HUES64 (cell line): ENCODE measurements at regions not wholly inside any gene's neighbourhood (a gene's known extent, or its start where the extent isn't known, plus 50 kb on each side); places are given as distances from the start of the nearest gene placed in this dataset.

Experiments
- H3K27ac ChIP-seq: 2 replicates; pipeline ENCODE4 v1.7.0; 2013; ENCODE audit warnings: low read depth, low read length, inconsistent platforms
- H3K27me3 ChIP-seq: 2 replicates; pipeline ENCODE4 v1.6.1; 2013; ENCODE audit warnings: mild to moderate bottlenecking, low read length; ENCODE audit not compliant: insufficient read depth
- H3K36me3 ChIP-seq: 2 replicates; pipeline ENCODE4 v1.6.1; 2013; ENCODE audit warnings: mild to moderate bottlenecking, low read length; ENCODE audit not compliant: insufficient read depth
- H3K4me1 ChIP-seq: 2 replicates; pipeline ENCODE4 v1.6.1; 2013; ENCODE audit warnings: mild to moderate bottlenecking, low read length, moderate library complexity; ENCODE audit not compliant: insufficient read depth
- H3K4me3 ChIP-seq: 2 replicates; pipeline ENCODE4 v1.5.1; 2013; ENCODE audit warnings: mild to moderate bottlenecking, low read length, moderate library complexity
- H3K9ac ChIP-seq: 2 replicates; pipeline ENCODE4 v1.6.1; 2013; ENCODE audit warnings: mild to moderate bottlenecking, low read depth, low read length
- H3K9me3 ChIP-seq: 2 replicates; pipeline ENCODE4 v1.6.1; 2013; ENCODE audit warnings: low read depth, low read length; ENCODE audit not compliant: insufficient read depth
- WGBS: fragments of 150-250, 120-280 bp; methylation state at CpG from one replicate; pipeline ENCODE4 v1.1.7; 2013; ENCODE audit warnings: missing lambda C conversion rate; 5-methylcytosine and 5-hydroxymethylcytosine counted together

GRCh38 chr20:29687438-29687837, 1570.0 kb upstream of the DEFB115 start:
- Histone ChIP-seq H3K9me3 (peaks cover 51% of the 10 kb centered on the region), H3K27ac (no peak overlapping the region), H3K27me3 (no peaks in the 10 kb centered on the region), H3K9ac (no peak overlapping the region), H3K4me3 (no peak overlapping the region), H3K4me1 (no peaks in the 10 kb centered on the region), H3K36me3 (no peaks in the 10 kb centered on the region)
- 81% methylated on average over 14 of the region's 14 CpGs for WGBS

- 92% methylated on average over 48 of the region's 48 CpGs for WGBS
- Histone ChIP-seq H3K27me3 (no peaks in the 10 kb centered on the region), H3K36me3 (no peaks in the 10 kb centered on the region), H3K4me3 (no peak overlapping the region), H3K9me3 (peaks cover 66% of the 10 kb centered on the region), H3K9ac (no peak overlapping the region), H3K27ac (no peak overlapping the region), H3K4me1 (no peaks in the 10 kb centered on the region)
Measured at GRCh38 chr20:29689411-29690225, 1567.8 kb upstream of the DEFB115 start.

- H3K4me3 ChIP-seq: no peak overlapping the region
- no peak overlapping the region for H3K9ac ChIP-seq
- no peak overlapping the region for H3K27ac ChIP-seq
- 93% methylated on average over 19 of the region's 19 CpGs for WGBS
- no peaks in the 10 kb centered on the region for H3K27me3 ChIP-seq
- H3K36me3 ChIP-seq: no peaks in the 10 kb centered on the region
- no peaks in the 10 kb centered on the region for H3K4me1 ChIP-seq
- H3K9me3 ChIP-seq: peaks cover 69% of the 10 kb centered on the region
Measured at GRCh38 chr20:29690274-29690673, 1567.2 kb upstream of the DEFB115 start.

- Histone ChIP-seq H3K27ac (no peak overlapping the region), H3K27me3 (no peaks in the 10 kb centered on the region), H3K36me3 (no peaks in the 10 kb centered on the region), H3K4me3 (no peak overlapping the region), H3K9ac (no peak overlapping the region), H3K4me1 (no peaks in the 10 kb centered on the region), H3K9me3 (peaks cover 74% of the 10 kb centered on the region)
- 96% methylated on average over 35 of the region's 35 CpGs for WGBS
Measured at GRCh38 chr20:29740601-29740950, 1516.9 kb upstream of the DEFB115 start.

- no peaks in the 10 kb centered on the region for H3K27me3 ChIP-seq
- no peak overlapping the region for H3K4me3 ChIP-seq
- H3K9me3 ChIP-seq: peaks cover 74% of the 10 kb centered on the region
- no peak overlapping the region for H3K9ac ChIP-seq
- H3K27ac ChIP-seq: no peak overlapping the region
- WGBS: 93% methylated on average over 51 of the region's 51 CpGs
- H3K36me3 ChIP-seq: no peaks in the 10 kb centered on the region
- H3K4me1 ChIP-seq: no peaks in the 10 kb centered on the region
Measured at GRCh38 chr20:29740951-29741593, 1516.4 kb upstream of the DEFB115 start.

GRCh38 chr20:29741594-29741893, 1515.9 kb upstream of the DEFB115 start:
- H3K27me3 ChIP-seq: no peaks in the 10 kb centered on the region
- no peaks in the 10 kb centered on the region for H3K4me1 ChIP-seq
- no peaks in the 10 kb centered on the region for H3K36me3 ChIP-seq
- H3K9me3 ChIP-seq: peaks cover 70% of the 10 kb centered on the region
- WGBS: 93% methylated on average over 13 of the region's 13 CpGs
- no peak overlapping the region for H3K9ac ChIP-seq
- no peak overlapping the region for H3K27ac ChIP-seq
- H3K4me3 ChIP-seq: no peak overlapping the region

- no peak overlapping the region for H3K27ac ChIP-seq
- H3K4me1 ChIP-seq: no peaks in the 10 kb centered on the region
- H3K36me3 ChIP-seq: no peaks in the 10 kb centered on the region
- no peak overlapping the region for H3K4me3 ChIP-seq
- 92% methylated on average over 88 of the region's 88 CpGs for WGBS
- no peaks in the 10 kb centered on the region for H3K27me3 ChIP-seq
- peaks cover 71% of the 10 kb centered on the region for H3K9me3 ChIP-seq
- no peak overlapping the region for H3K9ac ChIP-seq
Measured at GRCh38 chr20:29741894-29742698, 1515.4 kb upstream of the DEFB115 start.

- H3K4me1 ChIP-seq: no peaks in the 10 kb centered on the region
- no peak overlapping the region for H3K9ac ChIP-seq
- H3K27ac ChIP-seq: no peak overlapping the region
- H3K27me3 ChIP-seq: no peaks in the 10 kb centered on the region
- no peak overlapping the region for H3K4me3 ChIP-seq
- 96% methylated on average over 41 of the region's 41 CpGs for WGBS
- no peaks in the 10 kb centered on the region for H3K36me3 ChIP-seq
- peaks cover 71% of the 10 kb centered on the region for H3K9me3 ChIP-seq
Measured at GRCh38 chr20:29742699-29743100, 1514.8 kb upstream of the DEFB115 start.

GRCh38 chr20:29743101-29743931, 1514.1 kb upstream of the DEFB115 start:
- H3K27me3 ChIP-seq: no peaks in the 10 kb centered on the region
- 93% methylated on average over 80 of the region's 80 CpGs for WGBS
- no peak overlapping the region for H3K4me3 ChIP-seq
- peaks cover 73% of the 10 kb centered on the region for H3K9me3 ChIP-seq
- no peak overlapping the region for H3K9ac ChIP-seq
- H3K27ac ChIP-seq: no peak overlapping the region
- no peaks in the 10 kb centered on the region for H3K4me1 ChIP-seq
- H3K36me3 ChIP-seq: no peaks in the 10 kb centered on the region

GRCh38 chr20:29744071-29744470, 1513.4 kb upstream of the DEFB115 start:
- Histone ChIP-seq H3K27ac (no peak overlapping the region), H3K27me3 (no peaks in the 10 kb centered on the region), H3K9ac (no peak overlapping the region), H3K9me3 (peaks cover 72% of the 10 kb centered on the region), H3K4me1 (no peaks in the 10 kb centered on the region), H3K4me3 (no peak overlapping the region), H3K36me3 (no peaks in the 10 kb centered on the region)
- 97% methylated on average over 37 of the region's 38 CpGs for WGBS
